Activated T-helper 9 cell treated with anti-CD3 and anti-CD28 coated beads, Interleukin-2, amount 50 U/mL, for 16 hours (primary cell): ENCODE measurements at regions not wholly inside any gene's neighbourhood (a gene's known extent, or its start where the extent isn't known, plus 50 kb on each side); places are given as distances from the start of the nearest gene placed in this dataset.

Experiments
- DNase-seq: peaks from one replicate; pipeline ENCODE4 v3.0.0-alpha.2; 2020; ENCODE audit warnings: low read depth

- DNase-seq = no peak
Measured at GRCh38 chrX:124524852-124525251, 178.5 kb downstream of the SH2D1A start.

- no peak for DNase-seq
Measured at GRCh38 chrX:124529786-124530185, 183.4 kb downstream of the SH2D1A start.

GRCh38 chrX:124530803-124531202 is 184.4 kb downstream of the SH2D1A start:
- no peak for DNase-seq

- no peak for DNase-seq
Measured at GRCh38 chrX:124534536-124534935, 188.2 kb downstream of the SH2D1A start.

GRCh38 chrX:124540474-124540873 is 194.1 kb downstream of the SH2D1A start:
- no peak for DNase-seq

GRCh38 chrX:124548571-124548970 is 202.2 kb downstream of the SH2D1A start:
- DNase-seq = no peak

- no peak for DNase-seq
Measured at GRCh38 chrX:124555036-124555595, 208.8 kb downstream of the SH2D1A start.

- DNase-seq = no peak
Measured at GRCh38 chrX:124557976-124558375, 211.6 kb downstream of the SH2D1A start.

GRCh38 chrX:124573468-124573867 is 227.1 kb downstream of the SH2D1A start:
- no peak for DNase-seq

- DNase-seq = no peak
Measured at GRCh38 chrX:124592744-124593143, 246.4 kb downstream of the SH2D1A start.

GRCh38 chrX:124594017-124594651 is 247.8 kb downstream of the SH2D1A start:
- no peak for DNase-seq

- no peak for DNase-seq
Measured at GRCh38 chrX:124605511-124605910, 259.1 kb downstream of the SH2D1A start.

- no peak for DNase-seq
Measured at GRCh38 chrX:124606724-124607123, 260.4 kb downstream of the SH2D1A start.

- DNase-seq = no peak
Measured at GRCh38 chrX:124619710-124620109, 273.3 kb downstream of the SH2D1A start.

- DNase-seq = no peak
Measured at GRCh38 chrX:124634363-124634762, 288.0 kb downstream of the SH2D1A start.

GRCh38 chrX:124641737-124642491 is 295.6 kb downstream of the SH2D1A start:
- no peak for DNase-seq

GRCh38 chrX:124646403-124646802 is 300.0 kb downstream of the SH2D1A start:
- DNase-seq = no peak

GRCh38 chrX:124651031-124651430 is 304.7 kb downstream of the SH2D1A start:
- no peak for DNase-seq

- DNase-seq = no peak
Measured at GRCh38 chrX:124665621-124666400, 319.4 kb downstream of the SH2D1A start.

- DNase-seq = no peak
Measured at GRCh38 chrX:124679199-124679598, 332.8 kb downstream of the SH2D1A start.

GRCh38 chrX:124680287-124680686 is 333.9 kb downstream of the SH2D1A start:
- no peak for DNase-seq

GRCh38 chrX:124690495-124690894 is 344.1 kb downstream of the SH2D1A start:
- DNase-seq = no peak

GRCh38 chrX:124699876-124700275 is 353.5 kb downstream of the SH2D1A start:
- no peak for DNase-seq
